ENCODE measurements at regions not wholly inside any gene's neighbourhood (a gene's known extent, or its start where the extent isn't known, plus 50 kb on each side); places are given as distances from the start of the nearest gene placed in this dataset.

DNA sequence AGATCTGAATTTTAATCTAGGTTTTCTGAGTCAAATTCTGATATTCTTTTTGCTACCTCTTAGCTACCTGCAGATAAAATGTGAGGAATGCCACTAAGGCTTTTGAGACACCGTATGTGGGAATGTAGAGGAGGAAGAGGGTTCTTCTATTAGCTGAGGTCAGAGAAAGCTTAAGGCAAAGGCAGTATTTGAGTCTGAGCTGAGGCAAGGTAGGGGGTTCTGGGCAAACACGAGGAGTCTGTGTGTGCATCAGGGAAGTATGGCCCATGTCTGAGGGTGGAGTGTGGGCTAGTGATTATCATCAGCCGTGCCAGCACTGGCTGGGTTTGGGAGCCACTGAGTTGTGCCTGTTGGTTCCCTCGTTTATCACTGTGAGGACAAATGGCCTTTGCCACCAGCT lies 181.1 kb downstream of the SOX2 start:
- Histone ChIP-seq H3K27ac (ENCODE audit: low read length in 2 of 2) (no peak overlapping the region), H3K36me3 (replicated peaks in 1 of 2; ENCODE audit: control extremely low read depth in 1 of 2, control insufficient read depth in 1 of 2, extremely low read depth in 1 of 2, insufficient read depth in 2 of 2, low read length in 1 of 2) (no peaks in the 10 kb centered on the region), H3K4me1 (ENCODE audit: control insufficient read depth in 2 of 2, insufficient read depth in 2 of 2, low read length in 2 of 2) (no peaks in the 10 kb centered on the region), H3K4me2 (replicated peaks; ENCODE audit: low read depth, low read length, poor library complexity, severe bottlenecking) (no peak overlapping the region), H3K9me3 (ENCODE audit: control extremely low read depth in 1 of 3, control insufficient read depth in 2 of 3, insufficient read depth in 1 of 3, low read length in 2 of 3) (no peaks in the 10 kb centered on the region), H4K20me1 (ENCODE audit: control insufficient read depth, insufficient read depth, low read length, poor library complexity, severe bottlenecking) (no peaks in the 10 kb centered on the region), H3K4me3 (ENCODE audit: control extremely low read depth in 1 of 5, extremely low read depth in 1 of 5, insufficient read depth in 1 of 5, low read depth in 2 of 5, low read length in 4 of 5) (no peak overlapping the region), H3K79me2 (ENCODE audit: control insufficient read depth, insufficient read depth, low read length) (no peaks in the 10 kb centered on the region), H2AFZ (ENCODE audit: insufficient read depth, low read depth, low read length, poor library complexity, severe bottlenecking) (no peak overlapping the region), H3K9ac (ENCODE audit: low read length) (no peak overlapping the region), H3K27me3 (replicated peaks in 1 of 4; ENCODE audit: control extremely low read depth in 1 of 4, control insufficient read depth in 3 of 4, insufficient read depth in 4 of 4, low read length in 3 of 4) (no peaks in the 10 kb centered on the region)
- H3K27ac Mint-ChIP-seq = no peak overlapping the region
- CTCF ChIA-PET = no interaction called here
- no peak overlapping the region for H3K4me3 Mint-ChIP-seq
- POLR2A ChIA-PET = no interaction called here
- H3K9me3 Mint-ChIP-seq (ENCODE audit: insufficient read depth) = no peaks in the 10 kb centered on the region
- 90% methylated on average over 4 of the region's 4 CpGs for WGBS (ENCODE audit: insufficient coverage)
- intact Hi-C loops (cut with micrococcal nuclease) = no loop called here
- TF ChIP-seq EZH2 (IDR thresholded peaks at IDR 0.05; ENCODE audit: borderline replicate concordance, insufficient read depth, low read depth, low read length, poor library complexity, severe bottlenecking) = no peak
- TF ChIP-seq, protein P1, sequence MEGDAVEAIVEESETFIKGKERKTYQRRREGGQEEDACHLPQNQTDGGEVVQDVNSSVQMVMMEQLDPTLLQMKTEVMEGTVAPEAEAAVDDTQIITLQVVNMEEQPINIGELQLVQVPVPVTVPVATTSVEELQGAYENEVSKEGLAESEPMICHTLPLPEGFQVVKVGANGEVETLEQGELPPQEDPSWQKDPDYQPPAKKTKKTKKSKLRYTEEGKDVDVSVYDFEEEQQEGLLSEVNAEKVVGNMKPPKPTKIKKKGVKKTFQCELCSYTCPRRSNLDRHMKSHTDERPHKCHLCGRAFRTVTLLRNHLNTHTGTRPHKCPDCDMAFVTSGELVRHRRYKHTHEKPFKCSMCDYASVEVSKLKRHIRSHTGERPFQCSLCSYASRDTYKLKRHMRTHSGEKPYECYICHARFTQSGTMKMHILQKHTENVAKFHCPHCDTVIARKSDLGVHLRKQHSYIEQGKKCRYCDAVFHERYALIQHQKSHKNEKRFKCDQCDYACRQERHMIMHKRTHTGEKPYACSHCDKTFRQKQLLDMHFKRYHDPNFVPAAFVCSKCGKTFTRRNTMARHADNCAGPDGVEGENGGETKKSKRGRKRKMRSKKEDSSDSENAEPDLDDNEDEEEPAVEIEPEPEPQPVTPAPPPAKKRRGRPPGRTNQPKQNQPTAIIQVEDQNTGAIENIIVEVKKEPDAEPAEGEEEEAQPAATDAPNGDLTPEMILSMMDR (IDR thresholded peaks at IDR 0.05) = no peak
- no peak for DNase-seq
- H3K4me1 Mint-ChIP-seq = no peaks in the 10 kb centered on the region
- ATAC-seq (ENCODE audit: low read depth) = no peak
- no peaks in the 10 kb centered on the region for H3K27me3 Mint-ChIP-seq

DNA sequence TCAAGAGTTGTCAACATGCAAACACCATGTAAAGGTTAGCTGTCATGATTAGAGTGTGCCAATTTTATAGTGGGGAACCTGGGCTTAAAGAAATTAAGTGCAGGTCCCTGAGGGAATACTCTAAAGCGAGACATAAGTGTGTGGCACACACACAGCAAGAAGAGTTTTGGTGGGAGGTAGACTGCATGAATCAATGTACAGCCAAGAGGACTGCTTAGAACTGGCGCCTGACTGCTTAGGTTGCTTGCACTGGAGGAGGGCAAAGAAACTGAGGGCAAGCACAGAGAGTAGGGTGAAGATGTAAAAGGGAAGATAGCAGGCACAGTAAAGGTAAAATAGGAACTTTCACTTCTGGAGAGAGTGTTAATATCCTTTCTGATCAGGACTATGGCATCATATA lies 184.9 kb downstream of the SOX2 start:
- Mint-ChIP-seq H3K27ac (no peak overlapping the region), H3K4me3 (no peak overlapping the region), H3K9me3 (ENCODE audit: insufficient read depth) (no peaks in the 10 kb centered on the region), H3K4me1 (no peaks in the 10 kb centered on the region), H3K27me3 (no peaks in the 10 kb centered on the region)
- H3K27ac ChIP-seq (ENCODE audit: low read length in 2 of 2) = no peak overlapping the region
- POLR2A ChIA-PET = no interaction called here
- H3K9ac ChIP-seq (ENCODE audit: low read length) = no peak overlapping the region
- ATAC-seq (ENCODE audit: low read depth) (no peak), DNase-seq (no peak)
- no peaks in the 10 kb centered on the region for H3K4me1 ChIP-seq (ENCODE audit: control insufficient read depth in 2 of 2, insufficient read depth in 2 of 2, low read length in 2 of 2)
- no peaks in the 10 kb centered on the region for H3K36me3 ChIP-seq (replicated peaks in 1 of 2; ENCODE audit: control extremely low read depth in 1 of 2, control insufficient read depth in 1 of 2, extremely low read depth in 1 of 2, insufficient read depth in 2 of 2, low read length in 1 of 2)
- no peaks in the 10 kb centered on the region for H4K20me1 ChIP-seq (ENCODE audit: control insufficient read depth, insufficient read depth, low read length, poor library complexity, severe bottlenecking)
- TF ChIP-seq, protein P1 (IDR thresholded peaks at IDR 0.05) = no peak
- no peak for TF ChIP-seq EZH2 (IDR thresholded peaks at IDR 0.05; ENCODE audit: borderline replicate concordance, insufficient read depth, low read depth, low read length, poor library complexity, severe bottlenecking)
- no peaks in the 10 kb centered on the region for H3K27me3 ChIP-seq (replicated peaks in 1 of 4; ENCODE audit: control extremely low read depth in 1 of 4, control insufficient read depth in 3 of 4, insufficient read depth in 4 of 4, low read length in 3 of 4)
- no peak overlapping the region for H3K4me2 ChIP-seq (replicated peaks; ENCODE audit: low read depth, low read length, poor library complexity, severe bottlenecking)
- CTCF ChIA-PET = interaction anchor here (0.7 kb wide), 1 partner anchor 196 kb away, joined by 3 read pairs; no protein-coding TSS in a partner anchor
- WGBS (ENCODE audit: insufficient coverage) = 75% methylated on average over 2 of the region's 2 CpGs
- H3K79me2 ChIP-seq (ENCODE audit: control insufficient read depth, insufficient read depth, low read length) = no peaks in the 10 kb centered on the region
- no peak overlapping the region for H3K4me3 ChIP-seq (ENCODE audit: control extremely low read depth in 1 of 5, extremely low read depth in 1 of 5, insufficient read depth in 1 of 5, low read depth in 2 of 5, low read length in 4 of 5)
- intact Hi-C loops (cut with micrococcal nuclease) = no loop called here
- no peak overlapping the region for H2AFZ ChIP-seq (ENCODE audit: insufficient read depth, low read depth, low read length, poor library complexity, severe bottlenecking)
- H3K9me3 ChIP-seq (ENCODE audit: control extremely low read depth in 1 of 3, control insufficient read depth in 2 of 3, insufficient read depth in 1 of 3, low read length in 2 of 3) = no peaks in the 10 kb centered on the region
